IPS-15b (cell line): ENCODE measurements at regions not wholly inside any gene's neighbourhood (a gene's known extent, or its start where the extent isn't known, plus 50 kb on each side); places are given as distances from the start of the nearest gene placed in this dataset.

ENCODE experiments used
- H3K27me3 ChIP-seq: one replicate; pipeline ENCODE4 v1.6.1; 2013; ENCODE audit warnings: low read length; ENCODE audit not compliant: control insufficient read depth, insufficient read depth
- H3K36me3 ChIP-seq: one replicate; pipeline ENCODE4 v1.6.1; 2013; ENCODE audit warnings: low read length; ENCODE audit not compliant: control insufficient read depth, insufficient read depth
- H3K4me1 ChIP-seq: one replicate; pipeline ENCODE4 v1.6.1; 2013; ENCODE audit warnings: mild to moderate bottlenecking, low read length; ENCODE audit not compliant: control insufficient read depth, insufficient read depth
- H3K4me3 ChIP-seq: one replicate; pipeline ENCODE4 v1.5.1; 2013; ENCODE audit warnings: low read depth, low read length
- H3K9ac ChIP-seq: one replicate; pipeline ENCODE4 v1.6.1; 2013; ENCODE audit warnings: low read depth, mild to moderate bottlenecking, low read length
- H3K9me3 ChIP-seq: one replicate; pipeline ENCODE4 v1.6.1; 2013; ENCODE audit warnings: mild to moderate bottlenecking, low read length; ENCODE audit not compliant: control insufficient read depth, insufficient read depth

- Histone ChIP-seq H3K9me3 (no peaks in the 10 kb centered on the region), H3K4me3 (no peak overlapping the region), H3K4me1 (peaks cover 3% of the 10 kb centered on the region), H3K9ac (no peak overlapping the region), H3K27me3 (no peaks in the 10 kb centered on the region), H3K36me3 (no peaks in the 10 kb centered on the region)
Measured at GRCh38 chr3:102761766-102762165, 327.0 kb downstream of the ZPLD1 start.

GRCh38 chr3:102790747-102791325 is 356.0 kb downstream of the ZPLD1 start:
- Histone ChIP-seq H3K27me3 (no peaks in the 10 kb centered on the region), H3K4me3 (no peak overlapping the region), H3K9me3 (no peaks in the 10 kb centered on the region), H3K9ac (no peak overlapping the region), H3K36me3 (no peaks in the 10 kb centered on the region), H3K4me1 (no peaks in the 10 kb centered on the region)

GRCh38 chr3:102791641-102792589 is 357.1 kb downstream of the ZPLD1 start:
- Histone ChIP-seq H3K27me3 (no peaks in the 10 kb centered on the region), H3K9me3 (no peaks in the 10 kb centered on the region), H3K36me3 (no peaks in the 10 kb centered on the region), H3K4me3 (no peak overlapping the region), H3K9ac (no peak overlapping the region), H3K4me1 (no peaks in the 10 kb centered on the region)

GRCh38 chr3:102796804-102797203 is 362.0 kb downstream of the ZPLD1 start:
- no peaks in the 10 kb centered on the region for H3K4me1 ChIP-seq
- no peaks in the 10 kb centered on the region for H3K9me3 ChIP-seq
- no peak overlapping the region for H3K4me3 ChIP-seq
- H3K27me3 ChIP-seq = no peaks in the 10 kb centered on the region
- H3K9ac ChIP-seq = no peak overlapping the region
- H3K36me3 ChIP-seq = no peaks in the 10 kb centered on the region

- Histone ChIP-seq H3K36me3 (no peaks in the 10 kb centered on the region), H3K27me3 (no peaks in the 10 kb centered on the region), H3K4me3 (no peak overlapping the region), H3K9me3 (no peaks in the 10 kb centered on the region), H3K9ac (no peak overlapping the region), H3K4me1 (no peaks in the 10 kb centered on the region)
Measured at GRCh38 chr3:102802819-102803420, 368.1 kb downstream of the ZPLD1 start.

- Histone ChIP-seq H3K27me3 (no peaks in the 10 kb centered on the region), H3K9ac (no peak overlapping the region), H3K36me3 (no peaks in the 10 kb centered on the region), H3K4me1 (no peaks in the 10 kb centered on the region), H3K9me3 (no peaks in the 10 kb centered on the region), H3K4me3 (no peak overlapping the region)
Measured at GRCh38 chr3:102810937-102811336, 376.1 kb downstream of the ZPLD1 start.

- Histone ChIP-seq H3K4me1 (no peaks in the 10 kb centered on the region), H3K4me3 (no peak overlapping the region), H3K36me3 (no peaks in the 10 kb centered on the region), H3K9me3 (no peaks in the 10 kb centered on the region), H3K9ac (no peak overlapping the region), H3K27me3 (no peaks in the 10 kb centered on the region)
Measured at GRCh38 chr3:102826636-102827035, 391.8 kb downstream of the ZPLD1 start.

GRCh38 chr3:102827386-102827785 is 392.6 kb downstream of the ZPLD1 start:
- no peak overlapping the region for H3K9ac ChIP-seq
- no peaks in the 10 kb centered on the region for H3K4me1 ChIP-seq
- H3K27me3 ChIP-seq = no peaks in the 10 kb centered on the region
- no peak overlapping the region for H3K4me3 ChIP-seq
- no peaks in the 10 kb centered on the region for H3K36me3 ChIP-seq
- H3K9me3 ChIP-seq = no peaks in the 10 kb centered on the region

- Histone ChIP-seq H3K27me3 (no peaks in the 10 kb centered on the region), H3K9ac (no peak overlapping the region), H3K4me1 (no peaks in the 10 kb centered on the region), H3K9me3 (no peaks in the 10 kb centered on the region), H3K4me3 (no peak overlapping the region), H3K36me3 (no peaks in the 10 kb centered on the region)
Measured at GRCh38 chr3:102830415-102830814, 395.6 kb downstream of the ZPLD1 start.

GRCh38 chr3:102841866-102842265 is 407.1 kb downstream of the ZPLD1 start:
- Histone ChIP-seq H3K36me3 (no peaks in the 10 kb centered on the region), H3K4me1 (no peaks in the 10 kb centered on the region), H3K9me3 (no peaks in the 10 kb centered on the region), H3K27me3 (no peaks in the 10 kb centered on the region), H3K9ac (no peak overlapping the region), H3K4me3 (no peak overlapping the region)

- Histone ChIP-seq H3K4me3 (no peak overlapping the region), H3K9ac (no peak overlapping the region), H3K36me3 (no peaks in the 10 kb centered on the region), H3K4me1 (no peaks in the 10 kb centered on the region), H3K27me3 (no peaks in the 10 kb centered on the region), H3K9me3 (no peaks in the 10 kb centered on the region)
Measured at GRCh38 chr3:102866845-102867244, 432.0 kb downstream of the ZPLD1 start.

GRCh38 chr3:102883515-102883914 is 448.7 kb downstream of the ZPLD1 start:
- Histone ChIP-seq H3K27me3 (no peaks in the 10 kb centered on the region), H3K9me3 (no peaks in the 10 kb centered on the region), H3K4me3 (no peak overlapping the region), H3K4me1 (no peaks in the 10 kb centered on the region), H3K36me3 (no peaks in the 10 kb centered on the region), H3K9ac (no peak overlapping the region)
